ENCODE measurements at regions not wholly inside any gene's neighbourhood (a gene's known extent, or its start where the extent isn't known, plus 50 kb on each side); places are given as distances from the start of the nearest gene placed in this dataset.

GRCh38 chr9:14393418-14393817 lies 79.5 kb upstream of the NFIB start:
- TF ChIP-seq CTCF (IDR thresholded peaks at IDR 0.05; ENCODE audit: insufficient read depth, low read depth, low read length): no peak
- no peak for TF ChIP-seq EZH2 (IDR thresholded peaks at IDR 0.05; ENCODE audit: insufficient read depth, low read length)
